ENCODE measurements at regions not wholly inside any gene's neighbourhood (a gene's known extent, or its start where the extent isn't known, plus 50 kb on each side); places are given as distances from the start of the nearest gene placed in this dataset.

- no peak for DNase-seq
These were observed 808.0 kb upstream of the LUZP2 start for GRCh38 chr11:23688835-23689234.

- no peak for DNase-seq
These were observed 800.0 kb upstream of the LUZP2 start for GRCh38 chr11:23696688-23697415.

- no peak for DNase-seq
These were observed 792.7 kb upstream of the LUZP2 start for GRCh38 chr11:23704183-23704582.

GRCh38 chr11:23711981-23712380, 784.9 kb upstream of the LUZP2 start:
- no peak for DNase-seq

- no peak for DNase-seq
These were observed 777.8 kb upstream of the LUZP2 start for GRCh38 chr11:23719016-23719415.

GRCh38 chr11:23723861-23724260, 773.0 kb upstream of the LUZP2 start:
- no peak for DNase-seq

- no peak for DNase-seq
These were observed 771.1 kb upstream of the LUZP2 start for GRCh38 chr11:23725752-23726151.

GRCh38 chr11:23727387-23727786, 769.5 kb upstream of the LUZP2 start:
- DNase-seq, result no peak

- DNase-seq, result no peak
These were observed 769.1 kb upstream of the LUZP2 start for GRCh38 chr11:23727794-23728193.

- no peak for DNase-seq
These were observed 767.8 kb upstream of the LUZP2 start for GRCh38 chr11:23729088-23729487.

- DNase-seq, result no peak
These were observed 766.4 kb upstream of the LUZP2 start for GRCh38 chr11:23730307-23730998.

- no peak for DNase-seq
These were observed 764.8 kb upstream of the LUZP2 start for GRCh38 chr11:23732026-23732425.

- no peak for DNase-seq
These were observed 750.0 kb upstream of the LUZP2 start for GRCh38 chr11:23746896-23747295.

GRCh38 chr11:23749762-23750430, 747.0 kb upstream of the LUZP2 start:
- no peak for DNase-seq

GRCh38 chr11:23751280-23751679, 745.6 kb upstream of the LUZP2 start:
- no peak for DNase-seq

GRCh38 chr11:23755076-23755475, 741.8 kb upstream of the LUZP2 start:
- DNase-seq, result no peak

GRCh38 chr11:23755769-23756168, 741.1 kb upstream of the LUZP2 start:
- DNase-seq, result no peak

- DNase-seq, result no peak
These were observed 737.4 kb upstream of the LUZP2 start for GRCh38 chr11:23759489-23759888.

GRCh38 chr11:23764286-23764685, 732.6 kb upstream of the LUZP2 start:
- no peak for DNase-seq

- no peak for DNase-seq
These were observed 731.1 kb upstream of the LUZP2 start for GRCh38 chr11:23765682-23766252.

GRCh38 chr11:23767576-23767975, 729.3 kb upstream of the LUZP2 start:
- no peak for DNase-seq

GRCh38 chr11:23769214-23769613, 727.6 kb upstream of the LUZP2 start:
- DNase-seq, result no peak

- DNase-seq, result no peak
These were observed 724.8 kb upstream of the LUZP2 start for GRCh38 chr11:23772081-23772480.

- DNase-seq, result no peak
These were observed 717.9 kb upstream of the LUZP2 start for GRCh38 chr11:23778971-23779370.

Measured in midbrain (tissue), 1 donor.